GM21528 (cell line): ENCODE measurements at regions not wholly inside any gene's neighbourhood (a gene's known extent, or its start where the extent isn't known, plus 50 kb on each side); places are given as distances from the start of the nearest gene placed in this dataset.

Experiments
- ATAC-seq: cut with Tn5 transposase; IDR thresholded peaks from one replicate; pipeline ENCODE4 v1.9.1; 2021; ENCODE audit warnings: mild to moderate bottlenecking, moderate library complexity; ENCODE audit not compliant: unreplicated experiment, low FRiP score

GRCh38 chr3:8236264-8236663 lies 265.4 kb upstream of the LMCD1 start:
- ATAC-seq, result no peak

GRCh38 chr3:8237893-8238292 lies 263.7 kb upstream of the LMCD1 start:
- no peak for ATAC-seq

- ATAC-seq, result no peak
These were observed 263.2 kb upstream of the LMCD1 start for GRCh38 chr3:8238432-8238831.

- ATAC-seq, result no peak
These were observed 262.5 kb upstream of the LMCD1 start for GRCh38 chr3:8239095-8239494.

- peak; percentile 96 for ATAC-seq
These were observed 261.6 kb upstream of the LMCD1 start for GRCh38 chr3:8239718-8240695.

- ATAC-seq, result no peak
These were observed 255.6 kb upstream of the LMCD1 start for GRCh38 chr3:8246070-8246469.

- ATAC-seq, result no peak
These were observed 248.4 kb upstream of the LMCD1 start for GRCh38 chr3:8253201-8253600.

- no peak for ATAC-seq
These were observed 247.1 kb upstream of the LMCD1 start for GRCh38 chr3:8254489-8254888.

- ATAC-seq, result no peak
These were observed 245.9 kb upstream of the LMCD1 start for GRCh38 chr3:8255725-8256124.

- no peak for ATAC-seq
These were observed 245.1 kb upstream of the LMCD1 start for GRCh38 chr3:8256441-8257071.

GRCh38 chr3:8261018-8261417 lies 240.6 kb upstream of the LMCD1 start:
- no peak for ATAC-seq

GRCh38 chr3:8266730-8267131 lies 234.9 kb upstream of the LMCD1 start:
- ATAC-seq, result no peak

- ATAC-seq, result no peak
These were observed 228.1 kb upstream of the LMCD1 start for GRCh38 chr3:8273479-8273878.

GRCh38 chr3:8276056-8276455 lies 225.6 kb upstream of the LMCD1 start:
- ATAC-seq, result no peak

- ATAC-seq, result no peak
These were observed 225.1 kb upstream of the LMCD1 start for GRCh38 chr3:8276506-8276905.

GRCh38 chr3:8278448-8278847 lies 223.2 kb upstream of the LMCD1 start:
- no peak for ATAC-seq

GRCh38 chr3:8279476-8279875 lies 222.1 kb upstream of the LMCD1 start:
- no peak for ATAC-seq

GRCh38 chr3:8279886-8280550 lies 221.6 kb upstream of the LMCD1 start:
- ATAC-seq, result no peak

GRCh38 chr3:8282541-8283165 lies 219.0 kb upstream of the LMCD1 start:
- no peak for ATAC-seq

- ATAC-seq, result no peak
These were observed 218.4 kb upstream of the LMCD1 start for GRCh38 chr3:8283193-8283592.

- ATAC-seq, result no peak
These were observed 215.5 kb upstream of the LMCD1 start for GRCh38 chr3:8286086-8286485.
